ENCODE measurements at regions not wholly inside any gene's neighbourhood (a gene's known extent, or its start where the extent isn't known, plus 50 kb on each side); places are given as distances from the start of the nearest gene placed in this dataset.

GRCh38 chr15:62756995-62757360 is 285.6 kb upstream of the TPM1 start:
- H3K9me1 ChIP-seq (ENCODE audit: control insufficient read depth, extremely low read depth, insufficient read depth, low read length): no peaks in the 10 kb centered on the region
- FAIRE-seq (peak; percentile 63), DNase-seq (ENCODE audit: low read depth, low spot score) (no peak)
- H3K4me1 ChIP-seq (ENCODE audit: control insufficient read depth, extremely low read depth, insufficient read depth, low read length): peaks cover 55% of the 10 kb centered on the region
- no peak overlapping the region for H3K4me2 ChIP-seq (ENCODE audit: control insufficient read depth, extremely low read depth, insufficient read depth, low read depth, low read length)
- H4K20me1 ChIP-seq (ENCODE audit: control insufficient read depth, extremely low read depth, insufficient read depth, low read length): no peaks in the 10 kb centered on the region
- peaks cover 1 to 3% of the 10 kb centered on the region in 2 experiments for H3K36me3 ChIP-seq (ENCODE audit: control insufficient read depth in 2 of 2, extremely low read depth in 1 of 2, insufficient read depth in 2 of 2, low read length in 2 of 2)
- dilution Hi-C loops (cut with MboI; ENCODE audit: extremely low pct_ligation_motif_present, low sequenced_read_pairs): loop anchor here (25.0 kb wide), 1 partner anchor 280 kb away; the partner anchor contains the start of gene TPM1
- no peaks in the 10 kb centered on the region for H3K9me3 ChIP-seq (ENCODE audit: control insufficient read depth, low read depth, low read length)
- H3K9ac ChIP-seq (ENCODE audit: control insufficient read depth, extremely low read depth, insufficient read depth, low read length): peak overlapping the region; percentile 67
- H2AFZ ChIP-seq (ENCODE audit: control insufficient read depth, low read length): no peak overlapping the region
- no peak overlapping the region for H3K4me3 ChIP-seq (ENCODE audit: control insufficient read depth in 2 of 3, extremely low read depth in 1 of 3, insufficient read depth in 2 of 3, low read depth in 1 of 3, low read length in 3 of 3)
- peak overlapping the region; percentile 84 for H3K27ac ChIP-seq (ENCODE audit: control insufficient read depth, insufficient read depth, low read length)
- no peak for TF ChIP-seq EZH2 (IDR thresholded peaks at IDR 0.05; ENCODE audit: low read length)
- no peak for TF ChIP-seq CTCF (optimal IDR thresholded peaks at IDR 0.05 in 1 of 3, IDR thresholded peaks at IDR 0.05 in 1 of 3, conservative IDR thresholded peaks at IDR 0.05 in 1 of 3; ENCODE audit: extremely low read depth in 1 of 3, insufficient read depth in 2 of 3, low read length in 3 of 3)
- no peaks in the 10 kb centered on the region for H3K27me3 ChIP-seq (ENCODE audit: control insufficient read depth, extremely low read depth, insufficient read depth, low read length)
- H3K79me2 ChIP-seq (ENCODE audit: control insufficient read depth, insufficient read depth, low read length): no peaks in the 10 kb centered on the region

- TF ChIP-seq CTCF (optimal IDR thresholded peaks at IDR 0.05 in 1 of 3, IDR thresholded peaks at IDR 0.05 in 1 of 3, conservative IDR thresholded peaks at IDR 0.05 in 1 of 3; ENCODE audit: extremely low read depth in 1 of 3, insufficient read depth in 2 of 3, low read length in 3 of 3): no peak
- no peak for TF ChIP-seq EZH2 (IDR thresholded peaks at IDR 0.05; ENCODE audit: low read length)
- Histone ChIP-seq H3K27me3 (ENCODE audit: control insufficient read depth, extremely low read depth, insufficient read depth, low read length) (no peaks in the 10 kb centered on the region), H3K9ac (ENCODE audit: control insufficient read depth, extremely low read depth, insufficient read depth, low read length) (peak overlapping the region; percentile 67), H4K20me1 (ENCODE audit: control insufficient read depth, extremely low read depth, insufficient read depth, low read length) (no peaks in the 10 kb centered on the region), H3K4me1 (ENCODE audit: control insufficient read depth, extremely low read depth, insufficient read depth, low read length) (peaks cover 50% of the 10 kb centered on the region), H3K36me3 (ENCODE audit: control insufficient read depth in 2 of 2, extremely low read depth in 1 of 2, insufficient read depth in 2 of 2, low read length in 2 of 2) (peaks cover 1 to 6% of the 10 kb centered on the region in 2 experiments), H3K4me2 (ENCODE audit: control insufficient read depth, extremely low read depth, insufficient read depth, low read depth, low read length) (peak overlapping the region; percentile 83), H3K27ac (ENCODE audit: control insufficient read depth, insufficient read depth, low read length) (peak overlapping the region; percentile 84), H3K79me2 (ENCODE audit: control insufficient read depth, insufficient read depth, low read length) (no peaks in the 10 kb centered on the region), H2AFZ (ENCODE audit: control insufficient read depth, low read length) (no peak overlapping the region), H3K9me1 (ENCODE audit: control insufficient read depth, extremely low read depth, insufficient read depth, low read length) (no peaks in the 10 kb centered on the region), H3K4me3 (ENCODE audit: control insufficient read depth in 2 of 3, extremely low read depth in 1 of 3, insufficient read depth in 2 of 3, low read depth in 1 of 3, low read length in 3 of 3) (no peak overlapping the region), H3K9me3 (ENCODE audit: control insufficient read depth, low read depth, low read length) (no peaks in the 10 kb centered on the region)
- no peak for DNase-seq (ENCODE audit: low read depth, low spot score)
- FAIRE-seq: no peak
- dilution Hi-C loops (cut with MboI; ENCODE audit: extremely low pct_ligation_motif_present, low sequenced_read_pairs): loop anchor here (25.0 kb wide), 1 partner anchor 280 kb away; the partner anchor contains the start of gene TPM1
These were observed 285.0 kb upstream of the TPM1 start for GRCh38 chr15:62757535-62757934.

Measured in keratinocyte (primary cell).